HG02840 (cell line): ENCODE measurements at regions not wholly inside any gene's neighbourhood (a gene's known extent, or its start where the extent isn't known, plus 50 kb on each side); places are given as distances from the start of the nearest gene placed in this dataset.

Experiments used
- ATAC-seq: cut with Tn5 transposase; IDR thresholded peaks from one replicate; pipeline ENCODE4 v1.9.1; 2021; ENCODE audit warnings: mild to moderate bottlenecking, moderate library complexity, moderate number of reproducible peaks; ENCODE audit not compliant: unreplicated experiment, low FRiP score

- ATAC-seq: no peak
These were observed 265.7 kb upstream of the FAM241A start for GRCh38 chr4:111879539-111879938.

- no peak for ATAC-seq
These were observed 265.1 kb upstream of the FAM241A start for GRCh38 chr4:111880116-111880515.

GRCh38 chr4:111883557-111883999, 261.7 kb upstream of the FAM241A start:
- ATAC-seq: no peak

- ATAC-seq: no peak
These were observed 254.8 kb upstream of the FAM241A start for GRCh38 chr4:111890412-111890811.

GRCh38 chr4:111905511-111905910, 239.7 kb upstream of the FAM241A start:
- ATAC-seq: no peak

GRCh38 chr4:111919639-111920038, 225.6 kb upstream of the FAM241A start:
- no peak for ATAC-seq

GRCh38 chr4:111921714-111922113, 223.5 kb upstream of the FAM241A start:
- no peak for ATAC-seq

GRCh38 chr4:111923786-111924185, 221.5 kb upstream of the FAM241A start:
- no peak for ATAC-seq

GRCh38 chr4:111924696-111925095, 220.6 kb upstream of the FAM241A start:
- no peak for ATAC-seq

GRCh38 chr4:111930659-111931058, 214.6 kb upstream of the FAM241A start:
- ATAC-seq: peak; percentile 94

GRCh38 chr4:111933703-111934102, 211.6 kb upstream of the FAM241A start:
- no peak for ATAC-seq

- no peak for ATAC-seq
These were observed 210.9 kb upstream of the FAM241A start for GRCh38 chr4:111934314-111934713.

- ATAC-seq: no peak
These were observed 207.9 kb upstream of the FAM241A start for GRCh38 chr4:111937368-111937767.

- ATAC-seq: no peak
These were observed 203.3 kb upstream of the FAM241A start for GRCh38 chr4:111941957-111942356.

GRCh38 chr4:111943796-111944203, 201.5 kb upstream of the FAM241A start:
- peak; percentile 71 for ATAC-seq

GRCh38 chr4:111945014-111945413, 200.2 kb upstream of the FAM241A start:
- no peak for ATAC-seq

- ATAC-seq: no peak
These were observed 198.5 kb upstream of the FAM241A start for GRCh38 chr4:111946800-111947199.

- no peak for ATAC-seq
These were observed 192.6 kb upstream of the FAM241A start for GRCh38 chr4:111952688-111953087.

GRCh38 chr4:111954550-111954949, 190.7 kb upstream of the FAM241A start:
- ATAC-seq: no peak

- no peak for ATAC-seq
These were observed 190.3 kb upstream of the FAM241A start for GRCh38 chr4:111955001-111955400.

- no peak for ATAC-seq
These were observed 188.1 kb upstream of the FAM241A start for GRCh38 chr4:111957116-111957515.

- no peak for ATAC-seq
These were observed 187.3 kb upstream of the FAM241A start for GRCh38 chr4:111957997-111958396.

GRCh38 chr4:111959222-111959621, 186.0 kb upstream of the FAM241A start:
- ATAC-seq: no peak
